ENCODE measurements at regions not wholly inside any gene's neighbourhood (a gene's known extent, or its start where the extent isn't known, plus 50 kb on each side); places are given as distances from the start of the nearest gene placed in this dataset.

- no peak for TF ChIP-seq EZH2 (IDR thresholded peaks at IDR 0.05; ENCODE audit: insufficient read depth, poor library complexity, severe bottlenecking)
- TF ChIP-seq EZH2phosphoT487 (IDR thresholded peaks at IDR 0.05; ENCODE audit: insufficient read depth, low read depth), result no peak
Observed at GRCh38 chr2:109727929-109728447, 66.1 kb upstream of the RGPD5 start.
